Myocyte (in vitro differentiated cells): ENCODE measurements at regions not wholly inside any gene's neighbourhood (a gene's known extent, or its start where the extent isn't known, plus 50 kb on each side); places are given as distances from the start of the nearest gene placed in this dataset.

ENCODE experiments used
- DNase-seq: peaks from one replicate; pipeline ENCODE4 v3.0.0-alpha.2; 2012; ENCODE audit warnings: low read depth

DNA sequence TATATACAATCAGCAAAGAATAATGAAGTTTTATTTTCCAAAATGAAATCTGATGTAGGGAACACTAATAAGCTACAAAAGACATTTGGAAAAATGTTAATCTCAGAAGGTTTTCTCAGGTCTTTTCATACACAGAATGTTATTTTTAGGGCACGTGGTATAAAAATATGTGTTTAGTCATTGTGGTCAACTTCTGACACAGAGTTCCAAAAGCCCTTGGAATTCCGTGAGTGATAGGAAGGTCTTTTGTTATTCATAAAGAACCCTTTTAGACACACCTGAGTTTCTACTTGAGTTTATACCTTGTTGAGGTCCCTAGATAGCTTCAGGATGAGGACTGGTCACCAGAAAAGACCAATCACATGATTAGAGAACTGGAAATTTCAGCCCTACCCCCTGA is 277.6 kb upstream of the NCAM2 start:
- DNase-seq = peak; percentile 1

DNA sequence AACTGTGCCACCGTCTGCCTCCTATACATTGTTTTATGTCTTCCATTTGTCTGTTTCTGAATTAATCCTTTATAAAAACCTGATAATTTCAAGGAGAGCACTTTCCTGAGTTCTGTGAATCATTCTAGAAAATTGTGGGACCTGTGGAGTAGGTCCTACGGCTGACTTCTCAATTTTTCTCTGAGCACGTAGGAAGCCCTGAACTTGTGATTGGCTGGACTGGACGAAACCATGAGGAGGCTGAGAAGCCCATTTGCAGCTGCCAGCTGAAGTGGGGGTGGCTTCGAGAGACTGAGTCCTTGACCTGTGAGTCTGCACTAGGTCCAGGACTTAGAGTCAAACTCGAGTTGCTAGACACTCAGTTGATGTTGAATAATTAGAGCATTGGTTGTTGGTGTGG is 277.1 kb upstream of the NCAM2 start:
- no peak for DNase-seq

DNA sequence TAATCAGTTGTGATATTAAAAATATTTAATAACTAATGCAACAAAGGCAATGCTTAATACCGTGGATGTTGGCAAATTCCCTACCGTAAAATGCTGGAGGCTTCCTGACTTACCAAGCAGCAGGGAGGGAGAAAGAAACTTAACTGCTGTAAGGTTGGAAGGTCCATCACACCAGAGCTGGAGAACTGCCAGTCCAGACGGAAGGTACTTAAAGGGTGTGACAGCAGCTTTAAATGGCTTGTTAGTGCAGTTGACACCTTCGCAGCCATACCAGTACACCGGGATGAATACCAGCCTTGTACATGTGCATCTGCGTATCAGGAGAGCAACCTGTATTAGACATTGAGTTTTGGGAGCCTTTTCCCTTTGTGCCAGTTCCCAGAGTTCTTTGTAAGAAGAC is 269.5 kb upstream of the NCAM2 start:
- no peak for DNase-seq

DNA sequence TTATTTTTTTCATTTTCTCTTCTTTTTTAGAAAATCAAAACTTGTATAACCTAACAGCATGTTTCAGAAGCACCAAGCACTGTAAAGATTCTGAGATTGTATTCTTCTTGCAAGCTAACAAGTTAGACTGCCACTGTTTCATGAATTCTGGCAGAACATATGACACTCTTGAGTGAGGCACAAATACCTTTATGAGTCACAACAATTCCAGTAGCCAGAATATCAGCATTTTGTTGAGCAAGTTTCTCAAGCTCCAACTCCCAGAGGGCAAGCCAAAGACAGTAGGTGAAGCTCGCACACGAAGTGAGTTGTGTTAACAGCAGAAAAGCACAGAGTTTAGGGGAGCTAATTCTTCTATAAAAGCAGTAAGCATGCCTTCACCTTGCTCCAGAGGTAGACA is 268.8 kb upstream of the NCAM2 start:
- DNase-seq = no peak

DNA sequence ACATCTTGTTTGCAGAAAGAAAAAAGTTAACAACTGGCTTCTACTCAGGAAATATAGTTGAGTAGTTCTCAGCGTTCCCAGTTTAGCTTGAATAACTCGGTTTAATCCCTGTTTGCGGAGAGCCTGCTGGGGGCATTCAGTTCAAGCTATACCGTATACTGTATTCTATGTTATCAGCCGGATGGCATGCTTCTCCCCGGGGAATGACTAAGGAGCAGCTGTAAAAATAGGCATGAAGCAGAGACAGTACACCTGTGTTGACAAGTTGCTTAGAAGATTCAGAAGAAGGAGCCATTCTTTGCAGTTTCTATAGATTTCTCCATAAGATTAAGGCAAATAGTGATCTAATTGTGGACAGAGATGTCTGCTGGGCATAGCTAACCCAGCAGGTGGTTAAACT is 267.8 kb upstream of the NCAM2 start:
- no peak for DNase-seq

DNA sequence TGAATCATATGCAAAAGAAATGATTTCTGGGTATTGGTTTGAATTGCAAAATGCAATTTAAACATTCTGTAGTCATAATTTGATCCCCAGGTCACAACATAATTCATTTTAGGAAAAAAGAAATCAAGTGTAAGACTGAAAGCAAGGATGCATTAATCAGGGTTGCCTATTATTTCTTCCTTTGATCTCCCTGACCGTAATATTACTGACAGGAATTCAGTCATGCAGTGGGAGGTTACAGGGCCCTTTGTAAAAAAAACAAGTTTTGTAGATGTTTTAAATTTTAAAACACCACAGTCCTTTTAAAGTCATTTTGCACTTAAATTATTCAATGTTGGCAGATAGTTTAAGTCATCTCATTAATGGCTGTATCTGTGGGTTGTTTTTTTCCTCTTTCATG is 263.0 kb upstream of the NCAM2 start:
- no peak for DNase-seq

GRCh38 chr21:20737227-20737913 is 260.8 kb upstream of the NCAM2 start:
- DNase-seq = no peak

DNA sequence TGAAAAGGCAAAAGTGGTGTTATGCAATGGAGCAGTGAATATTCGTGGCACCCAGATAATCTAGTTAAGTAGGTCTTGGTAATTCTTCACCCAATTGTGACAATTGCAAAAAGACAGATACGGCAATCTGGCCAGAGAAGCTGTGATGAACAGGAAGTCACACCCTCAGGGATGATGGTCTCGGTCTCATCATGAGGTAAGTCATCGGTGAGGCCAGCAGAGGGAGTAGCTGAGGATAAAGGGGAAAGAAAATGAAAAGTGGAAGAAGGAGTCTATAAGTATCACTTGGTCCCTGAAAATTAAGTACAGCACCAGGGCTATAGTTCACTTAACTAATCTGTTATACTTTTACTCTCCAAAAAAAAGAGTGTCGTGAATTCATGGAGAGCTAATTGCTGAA is 258.8 kb upstream of the NCAM2 start:
- no peak for DNase-seq

DNA sequence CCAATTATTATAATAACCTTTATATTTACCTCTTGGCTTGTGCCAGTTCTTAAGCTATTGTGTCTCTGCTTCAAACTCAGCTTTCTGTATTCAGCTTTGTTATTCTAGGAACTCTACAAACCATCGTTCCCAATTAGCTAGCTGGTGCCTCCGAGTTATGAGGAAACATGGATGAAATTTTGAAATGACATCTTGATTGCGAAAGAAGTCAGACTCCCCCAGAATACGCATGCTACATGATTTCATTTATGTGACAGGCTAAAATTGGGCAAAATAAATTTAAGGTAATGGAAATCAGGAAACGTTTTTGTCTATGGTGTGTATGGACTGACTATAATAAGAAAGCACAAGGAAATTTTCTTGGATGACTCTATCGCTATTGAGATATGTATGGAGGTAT is 256.8 kb upstream of the NCAM2 start:
- no peak for DNase-seq

GRCh38 chr21:20760221-20760620 is 238.0 kb upstream of the NCAM2 start:
- DNase-seq = no peak

GRCh38 chr21:20774737-20775136 is 223.5 kb upstream of the NCAM2 start:
- no peak for DNase-seq

- DNase-seq = no peak
Measured at GRCh38 chr21:20779321-20779720, 218.9 kb upstream of the NCAM2 start.

GRCh38 chr21:20783611-20784010 is 214.6 kb upstream of the NCAM2 start:
- DNase-seq = no peak

GRCh38 chr21:20789729-20790500 is 208.3 kb upstream of the NCAM2 start:
- no peak for DNase-seq

DNA sequence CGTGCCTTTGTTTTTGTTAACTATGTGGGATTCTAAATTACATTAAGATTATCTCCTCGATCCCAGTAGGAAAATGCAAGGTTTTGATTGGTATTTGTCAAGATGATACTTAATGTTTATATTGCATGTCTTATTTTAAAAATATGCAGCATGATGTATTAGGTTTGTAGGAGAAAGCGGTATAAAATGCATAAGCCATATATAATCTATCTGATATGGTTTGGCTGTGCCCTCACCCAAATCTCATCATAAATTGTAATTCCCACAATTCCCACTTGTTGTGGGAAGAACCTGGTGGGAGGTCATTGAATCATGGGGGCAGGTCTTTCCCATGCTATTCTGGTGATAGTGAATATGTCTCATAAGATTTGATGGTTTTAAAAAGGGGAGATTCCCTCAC is 198.1 kb upstream of the NCAM2 start:
- DNase-seq = no peak

GRCh38 chr21:20802201-20802600 is 196.0 kb upstream of the NCAM2 start:
- DNase-seq = no peak

GRCh38 chr21:20802631-20803260 is 195.5 kb upstream of the NCAM2 start:
- no peak for DNase-seq

- DNase-seq = no peak
Measured at GRCh38 chr21:20811702-20812101, 186.5 kb upstream of the NCAM2 start.

- DNase-seq = no peak
Measured at GRCh38 chr21:20814090-20814489, 184.1 kb upstream of the NCAM2 start.

- no peak for DNase-seq
Measured at GRCh38 chr21:20822666-20823065, 175.5 kb upstream of the NCAM2 start.

DNA sequence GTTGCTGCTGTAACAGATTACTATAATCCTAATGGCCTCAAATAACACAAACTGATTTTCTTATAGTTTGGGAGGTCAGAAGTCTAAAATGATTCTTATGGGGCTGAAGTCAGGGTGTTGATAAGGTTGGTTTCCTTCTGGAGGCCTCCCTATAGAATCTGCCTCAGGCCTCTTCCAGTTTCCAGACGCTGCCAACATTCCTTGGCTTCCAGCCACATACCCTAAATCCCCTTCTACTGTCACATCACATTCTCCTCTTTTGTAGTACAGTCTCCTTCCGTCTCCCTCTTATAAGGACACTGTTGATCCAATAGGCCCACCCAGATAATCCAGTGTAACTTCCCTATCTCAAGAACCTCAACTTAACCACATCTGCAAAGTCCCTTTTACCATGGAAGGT is 145.3 kb upstream of the NCAM2 start:
- no peak for DNase-seq

DNA sequence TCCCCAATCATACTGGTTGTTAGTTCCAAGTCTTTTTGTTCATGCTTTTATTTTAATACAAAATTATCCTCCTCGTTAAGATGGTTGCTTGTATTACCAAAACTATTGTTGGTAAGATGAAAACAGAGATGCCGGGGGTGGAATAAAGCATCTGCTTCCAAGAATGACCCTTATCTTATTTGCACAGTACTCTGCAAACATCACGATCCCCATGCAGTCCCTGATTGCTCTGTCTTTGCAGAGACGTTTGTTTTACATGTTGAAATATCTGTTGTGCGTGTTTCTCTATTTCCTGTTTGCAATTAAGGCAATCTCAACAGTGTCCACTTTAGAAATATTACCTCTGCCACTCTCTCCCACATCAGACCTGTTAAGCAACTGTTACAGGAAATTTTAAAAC is 141.3 kb upstream of the NCAM2 start:
- DNase-seq = no peak

- DNase-seq = no peak
Measured at GRCh38 chr21:20874202-20874601, 124.0 kb upstream of the NCAM2 start.
